MV-4-11 (cell line): ENCODE measurements at regions not wholly inside any gene's neighbourhood (a gene's known extent, or its start where the extent isn't known, plus 50 kb on each side); places are given as distances from the start of the nearest gene placed in this dataset.
A peak's percentile ranks its signal among the peaks of the same experiment; 100 is the strongest.
"Not testable (repeated sequence)": the region's sequence is repeated elsewhere in the genome, so short reads cannot be mapped to it uniquely, and the experiment has no call there.

Experiments used
- DNase-seq: peaks from one replicate; lab custom pipeline; 2025; lab: John Stamatoyannopoulos, UW

DNA sequence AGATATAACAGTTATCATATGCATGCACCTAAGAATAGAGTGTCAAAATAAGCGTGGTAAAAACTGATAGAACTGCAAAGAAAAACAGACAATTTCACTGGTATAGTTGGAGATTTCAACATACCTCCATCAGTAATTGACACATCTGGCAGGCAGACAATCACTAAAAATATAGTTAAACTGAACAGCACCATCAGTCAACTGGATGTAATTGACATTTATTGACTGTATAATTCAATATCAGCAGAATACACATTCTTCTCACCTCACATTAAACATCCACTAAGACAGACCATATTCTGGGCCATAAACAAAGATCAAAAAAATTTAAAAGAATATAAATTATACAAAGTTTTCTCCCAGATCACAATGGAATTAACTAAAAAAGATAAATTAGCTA lies 378.5 kb upstream of the RGPD4 start:
- DNase-seq = no peak

DNA sequence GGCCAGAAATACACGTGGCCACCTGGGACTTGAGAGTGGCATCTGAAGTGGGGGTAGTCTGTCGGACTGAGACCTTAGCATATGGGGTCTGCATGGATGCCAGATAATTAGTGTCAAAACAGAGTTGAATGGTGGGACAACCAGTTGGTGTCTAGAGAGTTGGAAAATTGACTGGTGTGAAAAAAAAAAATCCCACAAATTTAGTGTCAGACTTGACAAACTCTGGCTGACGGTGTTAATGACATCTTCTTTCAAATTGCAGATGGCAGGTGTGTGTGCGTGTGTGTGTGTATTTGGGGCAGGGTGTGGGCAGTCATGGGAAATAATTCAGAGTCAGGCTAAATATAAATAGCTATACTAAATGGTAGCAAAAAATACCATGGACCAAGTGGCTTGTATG lies 365.4 kb upstream of the RGPD4 start:
- no peak for DNase-seq

DNA sequence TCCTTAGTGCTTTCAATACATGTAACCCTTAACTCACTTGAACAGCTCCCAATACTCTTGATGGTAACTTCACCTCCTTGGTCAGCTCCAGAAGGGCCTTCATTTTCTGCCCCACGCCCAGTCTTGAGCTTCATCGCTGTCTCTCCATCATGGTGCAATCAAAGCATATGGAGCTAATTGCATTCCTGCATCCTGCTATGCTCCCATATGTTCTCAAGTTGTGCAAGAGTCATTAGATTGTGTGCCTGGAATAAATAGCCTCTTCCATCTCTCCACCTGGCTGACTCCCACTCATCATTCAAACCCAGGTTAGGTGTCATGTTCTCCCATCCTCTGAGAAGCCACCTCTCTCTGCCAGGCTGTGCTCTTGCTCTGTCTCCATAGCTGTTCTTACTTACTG lies 364.5 kb upstream of the RGPD4 start:
- DNase-seq = no peak

DNA sequence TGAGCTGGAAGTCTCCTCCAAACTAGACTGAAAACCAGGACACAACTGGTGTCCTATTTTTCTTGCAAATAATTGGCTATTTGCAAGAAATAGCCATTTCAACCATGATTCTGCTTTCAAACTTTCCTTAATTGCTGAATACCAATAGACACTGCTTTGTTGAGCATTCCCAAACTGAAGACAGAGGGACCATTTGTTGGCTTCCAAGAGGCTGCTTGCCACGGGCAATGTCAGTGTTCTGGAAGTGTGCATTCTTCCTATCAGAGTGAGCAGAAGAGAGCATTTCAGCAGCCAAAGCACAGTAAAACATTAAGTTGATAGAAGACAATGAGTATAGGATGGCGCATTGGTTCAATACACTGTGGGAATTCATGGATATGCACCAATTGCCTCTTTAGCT lies 360.5 kb upstream of the RGPD4 start:
- DNase-seq = no peak

DNA sequence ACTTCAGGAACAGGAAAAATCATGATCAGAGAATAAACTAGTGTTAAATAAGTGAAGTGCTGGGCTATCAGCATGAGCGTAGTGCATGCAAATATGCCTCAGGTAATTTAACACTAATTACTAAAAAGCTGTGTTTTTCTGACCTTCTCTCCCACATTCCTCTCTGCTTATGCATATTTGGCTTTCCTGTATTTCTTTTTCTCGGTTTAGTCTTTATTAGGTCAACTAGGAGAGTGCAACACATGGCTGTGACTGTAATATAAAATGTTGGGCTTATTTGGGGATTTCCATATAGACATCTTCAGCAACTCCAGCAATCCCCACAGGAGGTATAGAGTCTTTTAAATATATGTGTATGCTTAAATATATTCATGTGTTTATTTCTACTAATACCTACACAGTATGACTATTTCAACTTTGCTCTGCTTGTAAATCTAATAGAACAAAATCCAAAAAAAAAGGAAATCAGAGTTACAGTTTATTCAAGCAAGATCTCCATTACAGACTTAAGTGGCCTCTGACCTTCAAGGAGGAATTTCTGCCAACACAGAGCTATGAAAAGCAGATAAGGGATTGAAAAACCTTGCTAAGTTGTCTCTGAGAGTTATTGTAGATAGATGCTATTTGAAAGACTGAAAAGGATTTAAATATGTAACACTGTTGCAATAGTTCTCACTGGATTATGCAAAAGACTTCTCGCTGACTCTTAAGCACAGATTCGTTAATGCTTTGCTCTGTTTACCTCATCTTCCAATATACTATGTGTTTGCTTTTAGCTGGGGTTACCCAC lies 359.5 kb upstream of the RGPD4 start:
- no peak for DNase-seq

DNA sequence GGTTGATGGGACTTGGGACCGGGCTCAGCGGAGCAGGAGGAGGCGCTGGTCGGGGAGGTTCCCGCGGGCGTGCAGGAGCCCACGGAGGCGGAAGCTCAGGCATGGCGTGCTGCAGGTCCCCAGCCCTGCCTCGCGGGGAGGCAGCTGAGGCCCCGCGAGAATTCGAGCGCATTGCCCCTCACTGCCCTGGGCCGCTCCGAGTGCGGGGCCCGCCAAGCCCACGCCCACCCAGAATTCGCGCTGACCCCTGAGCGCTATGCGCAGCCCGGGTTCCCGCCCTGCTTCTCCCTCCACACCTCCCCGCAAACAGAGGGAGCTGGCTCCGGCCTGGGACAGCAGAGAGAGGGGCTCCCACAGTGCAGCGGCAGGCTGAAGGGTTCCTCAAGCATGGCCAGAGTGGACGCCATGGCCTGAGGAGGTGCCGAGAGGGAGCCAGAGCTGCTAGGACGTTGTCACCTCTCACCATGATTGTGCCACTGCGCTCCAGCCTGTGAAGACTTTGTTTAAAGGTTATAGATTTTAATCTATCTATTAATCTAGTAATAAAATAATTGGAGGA lies 357.2 kb upstream of the RGPD4 start:
- no peak for DNase-seq

DNA sequence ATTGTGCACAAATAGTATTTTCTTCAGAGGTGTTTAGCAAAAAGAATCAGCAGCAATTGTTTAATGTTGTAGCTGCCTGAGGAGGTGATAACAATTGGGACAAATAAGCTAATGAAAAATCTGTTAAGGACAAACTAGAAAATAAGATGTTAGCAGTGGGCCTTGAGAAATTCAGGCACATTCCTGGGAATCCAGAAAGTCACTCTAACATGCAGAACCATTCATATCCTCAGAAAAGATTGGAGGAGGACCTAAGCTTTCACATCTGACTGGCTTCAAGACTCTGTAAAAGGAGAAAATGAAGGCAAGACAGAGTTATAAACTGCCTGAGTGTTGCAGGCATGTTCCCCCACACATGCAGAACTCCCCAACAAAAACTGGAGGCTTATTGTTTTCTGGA lies 353.5 kb upstream of the RGPD4 start:
- no peak for DNase-seq

DNA sequence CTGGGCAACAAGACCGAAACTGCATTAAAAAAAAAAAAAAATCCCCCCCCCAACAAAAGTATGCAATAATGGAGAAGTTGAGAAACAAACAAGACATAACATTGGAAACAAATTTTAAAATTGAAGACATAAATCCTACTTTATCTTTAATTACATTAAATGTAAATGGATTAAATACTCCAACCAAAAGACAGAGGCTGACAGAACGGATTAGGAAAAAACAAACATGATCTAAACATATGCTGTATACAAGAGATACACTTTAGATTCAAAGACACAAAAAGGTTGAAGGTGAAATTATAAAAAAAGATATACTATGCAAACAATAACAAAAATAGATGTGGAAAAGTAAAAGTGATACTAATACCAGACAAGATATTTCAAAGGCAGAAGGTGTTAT lies 350.8 kb upstream of the RGPD4 start:
- no peak for DNase-seq

DNA sequence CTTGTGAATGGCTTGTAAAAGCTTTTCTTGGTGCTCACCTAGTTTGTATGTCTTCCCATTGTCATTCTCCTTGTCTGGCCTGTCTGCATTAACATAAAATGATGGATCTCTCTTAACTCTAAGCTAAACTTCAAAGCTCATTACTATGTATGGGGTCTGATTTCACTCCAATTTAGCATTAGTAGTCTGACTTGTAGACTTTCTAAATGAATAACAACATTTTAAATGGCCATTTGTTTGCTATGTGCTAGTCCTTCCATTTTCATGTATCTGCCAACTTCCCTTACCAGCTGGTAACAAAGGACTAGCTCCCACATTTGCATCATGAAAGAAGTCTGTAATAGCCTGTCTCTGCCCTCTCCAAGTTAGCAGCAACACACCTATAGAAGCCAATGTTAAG lies 324.2 kb upstream of the RGPD4 start:
- no peak for DNase-seq

DNA sequence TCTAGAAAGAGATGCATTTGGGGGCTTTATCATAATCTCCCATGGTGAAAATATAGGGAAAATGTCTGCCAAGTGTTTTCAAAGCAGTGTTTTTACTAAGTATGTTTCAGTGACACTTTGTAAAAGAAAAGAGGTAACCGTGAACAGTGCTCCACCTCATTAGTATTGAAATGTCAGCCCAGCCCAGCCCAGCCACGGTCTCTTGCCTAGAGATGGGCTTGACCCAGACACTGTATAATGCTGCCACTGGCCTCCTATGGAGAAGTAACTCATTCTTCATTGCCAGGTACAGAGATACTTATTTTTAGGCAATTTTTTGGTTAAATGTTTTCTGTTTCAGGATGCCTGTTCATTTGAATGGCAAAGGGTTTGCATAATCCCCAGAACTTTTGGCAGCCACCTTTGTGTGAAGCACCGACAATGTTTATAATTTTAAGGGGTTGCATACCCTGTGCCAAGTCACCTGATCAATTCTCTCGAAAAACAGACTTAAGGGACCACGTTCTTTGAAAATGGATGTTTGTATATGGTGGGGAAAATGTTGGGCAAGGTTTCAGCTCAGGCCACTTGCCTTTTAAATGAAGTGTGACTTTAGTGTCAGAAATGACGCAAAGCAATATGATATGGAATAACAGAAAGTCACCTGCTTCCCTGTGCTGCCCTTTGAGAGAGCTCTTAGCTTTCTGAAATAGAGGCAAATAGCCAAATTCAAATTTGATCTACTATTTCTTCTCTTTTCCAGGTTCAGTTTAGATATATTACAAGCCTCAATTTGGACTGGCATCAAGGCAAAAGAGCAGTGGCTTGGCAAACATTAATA lies 314.5 kb upstream of the RGPD4 start:
- DNase-seq = no peak

DNA sequence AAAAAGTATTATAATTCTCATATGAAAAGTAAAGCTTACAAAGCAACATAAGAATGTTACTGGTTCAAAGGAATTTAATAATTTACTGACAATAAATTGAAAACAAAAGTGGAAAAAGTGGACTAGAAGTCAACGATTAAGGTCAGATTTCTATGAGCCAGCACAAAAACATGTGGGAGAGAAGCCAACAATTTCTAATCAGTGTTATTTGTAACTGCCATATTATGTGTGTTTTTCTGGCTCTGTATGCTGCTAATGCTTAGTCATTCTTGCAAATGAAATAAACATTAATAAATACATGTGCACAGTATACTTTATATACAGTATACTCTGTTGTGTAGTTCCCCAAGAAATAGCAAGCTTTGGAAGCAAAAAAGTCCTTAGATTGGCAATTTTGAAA lies 301.3 kb upstream of the RGPD4 start:
- DNase-seq = no peak

DNA sequence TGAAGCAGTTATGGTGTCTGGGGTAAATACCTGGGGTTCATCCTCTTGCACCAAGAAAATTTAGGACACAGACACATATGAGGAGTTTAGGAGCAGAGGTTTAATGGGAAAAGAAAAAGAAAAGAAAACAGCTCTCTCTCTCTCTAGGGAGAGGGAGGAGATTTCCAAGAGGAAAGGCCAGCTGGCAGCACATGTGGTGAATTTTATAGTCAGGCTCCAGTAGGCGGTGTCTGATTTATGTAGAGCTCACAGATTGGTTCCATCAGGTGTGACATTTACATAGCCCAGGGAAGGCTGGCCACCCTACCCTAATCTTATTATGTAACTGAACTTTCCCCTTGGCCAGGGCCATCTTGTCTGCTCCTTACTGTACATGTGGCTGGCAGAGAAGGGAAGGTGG lies 297.5 kb upstream of the RGPD4 start:
- no peak for DNase-seq

DNA sequence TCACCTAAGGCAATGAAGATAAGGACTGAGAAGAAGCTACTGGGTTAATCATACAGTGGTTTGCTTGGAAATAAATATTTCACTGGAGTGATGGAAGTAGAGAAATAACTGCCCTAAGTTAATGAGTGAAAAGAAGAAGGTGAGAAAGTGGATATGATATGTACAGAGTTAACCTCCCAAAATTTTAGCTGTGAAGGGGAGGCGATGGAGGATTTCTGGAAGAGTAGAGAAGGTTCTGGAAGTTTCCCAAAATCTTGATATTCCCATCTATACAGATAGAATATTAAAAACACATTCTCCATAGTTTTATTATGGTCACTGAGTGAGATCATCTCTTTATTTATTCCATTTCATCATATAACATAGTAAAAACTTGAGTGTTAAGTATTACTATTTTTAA lies 296.6 kb upstream of the RGPD4 start:
- no peak for DNase-seq

DNA sequence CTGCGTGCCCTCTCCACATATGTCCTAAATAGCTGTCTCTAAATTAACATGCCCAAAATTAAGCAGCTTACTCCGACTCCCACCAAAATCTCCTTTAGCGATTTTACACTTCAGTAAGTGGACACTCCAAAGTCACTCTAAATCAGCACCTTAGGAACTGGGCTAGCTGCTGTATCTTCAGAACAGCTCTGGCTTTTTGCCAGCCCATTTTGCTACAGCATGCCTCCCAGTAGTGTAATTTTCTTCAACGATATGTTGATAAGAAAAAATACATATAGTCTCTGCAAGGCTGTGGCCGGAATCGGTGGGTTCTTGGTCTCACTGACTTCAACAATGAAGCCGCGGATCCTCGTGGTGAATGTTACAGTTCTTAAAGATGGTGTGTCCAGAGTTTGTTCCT lies 291.8 kb upstream of the RGPD4 start:
- DNase-seq = no peak

DNA sequence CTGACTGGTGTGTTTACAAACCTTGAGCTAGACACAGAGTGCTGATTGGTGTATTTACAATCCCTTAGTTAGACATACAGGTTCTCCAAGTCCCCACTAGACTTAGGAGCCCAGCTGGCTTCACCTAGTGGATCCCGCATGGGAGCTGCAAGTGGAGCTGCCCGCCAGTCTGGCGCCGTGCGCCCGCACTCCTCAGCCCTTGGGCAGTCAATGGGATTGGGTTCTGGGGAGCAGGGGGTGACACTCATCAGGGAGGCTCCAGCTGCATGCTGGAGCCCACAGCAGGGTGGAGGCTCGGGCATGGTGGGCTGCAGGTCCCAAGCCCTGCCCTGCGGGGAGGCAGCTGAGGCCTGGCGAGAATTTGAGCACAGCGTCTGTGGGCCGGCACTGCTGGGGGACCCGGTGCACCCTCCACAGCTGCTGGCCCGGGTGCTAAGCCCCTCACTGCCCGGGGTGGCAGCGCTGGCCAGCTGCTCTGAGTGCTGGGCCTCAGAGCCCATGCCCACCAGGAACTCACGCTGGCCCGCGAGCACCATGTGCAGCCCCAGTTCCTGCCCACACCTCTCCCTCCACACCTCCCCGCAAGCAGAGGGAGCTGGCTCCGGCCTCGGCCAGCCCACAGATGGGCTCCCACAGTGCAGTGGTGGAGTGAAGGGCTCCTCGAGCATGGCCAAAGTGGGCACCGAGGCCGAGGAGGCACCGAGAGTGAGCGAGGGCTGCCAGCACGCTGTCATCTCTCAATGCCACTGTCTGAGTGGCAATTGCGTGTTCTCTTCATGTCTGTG lies 290.6 kb upstream of the RGPD4 start:
- DNase-seq = not testable (repeated sequence)

DNA sequence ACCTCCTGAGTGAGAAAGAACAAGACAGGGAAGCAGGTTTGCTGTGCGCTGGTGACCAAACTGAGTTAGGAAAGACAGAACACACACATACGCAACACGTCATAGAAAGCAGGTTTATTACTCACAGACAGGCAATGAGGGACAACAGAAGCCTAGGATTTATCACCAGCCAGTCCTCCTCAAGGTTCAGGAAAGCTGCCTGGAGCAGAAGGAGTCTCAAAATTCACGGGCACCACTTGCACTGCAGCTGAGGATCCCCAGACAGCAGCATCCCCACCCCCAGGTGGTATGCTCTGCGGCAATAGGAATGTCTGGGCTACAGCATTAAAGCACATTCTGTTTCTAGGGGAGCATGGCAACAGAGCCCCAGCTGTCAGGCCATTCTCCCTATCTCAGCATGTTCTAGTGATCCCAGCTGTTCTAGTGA lies 284.4 kb upstream of the RGPD4 start:
- no peak for DNase-seq

DNA sequence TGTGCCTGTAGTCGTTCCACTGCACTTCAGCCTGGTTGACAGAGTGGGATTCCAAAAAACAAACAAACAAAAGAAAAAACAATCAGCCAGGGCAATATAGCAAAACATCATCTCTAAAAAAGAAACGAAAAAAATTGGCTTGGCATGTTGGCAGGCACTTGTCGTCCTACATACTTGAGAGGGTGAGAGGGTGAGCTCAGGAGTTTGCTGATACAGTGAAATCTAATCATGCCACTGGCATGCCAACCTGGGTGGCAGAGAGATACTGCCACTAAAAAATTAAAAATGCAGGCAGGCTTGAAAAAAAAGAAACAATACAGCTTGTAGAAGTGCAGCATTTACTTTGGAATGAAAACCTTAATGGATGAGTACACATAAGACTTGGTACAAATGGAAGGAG lies 282.9 kb upstream of the RGPD4 start:
- DNase-seq = no peak

DNA sequence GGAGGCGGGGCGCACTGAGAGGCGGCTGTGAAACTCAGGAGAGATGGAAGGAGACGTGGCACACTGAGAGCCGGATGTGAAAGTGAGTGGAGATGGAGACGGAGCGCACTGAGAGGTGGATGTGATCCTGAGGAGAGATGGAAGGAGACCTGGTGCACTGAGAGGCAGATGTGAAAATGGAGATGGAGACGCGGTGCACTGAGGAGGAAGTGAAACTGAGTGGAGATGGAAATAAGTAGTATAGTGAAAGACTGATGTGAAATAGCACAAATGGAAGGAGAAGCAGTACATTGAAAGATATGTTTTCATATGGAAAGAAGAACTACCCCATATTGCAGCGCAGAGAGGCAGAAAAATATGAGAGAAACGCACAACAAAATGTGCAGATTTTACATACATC lies 281.6 kb upstream of the RGPD4 start:
- DNase-seq = peak; percentile 59

DNA sequence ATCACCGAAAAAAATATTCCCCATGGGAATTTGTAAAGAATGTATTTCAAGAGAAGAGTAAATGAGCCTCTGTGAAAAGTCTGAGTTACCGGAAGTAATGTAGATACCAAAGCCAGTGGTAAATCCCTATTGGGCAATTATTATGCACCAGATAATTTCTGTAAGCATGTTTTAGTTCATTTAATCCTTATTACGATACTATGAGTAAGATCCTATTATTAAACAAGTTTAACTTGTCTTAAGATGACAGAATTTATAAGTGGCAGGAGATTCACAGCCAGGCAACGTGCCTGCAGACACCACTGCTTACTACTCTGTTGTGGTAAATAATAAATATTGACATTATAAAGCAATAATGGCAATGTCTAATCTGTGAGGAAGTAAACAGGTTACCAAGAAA lies 280.8 kb upstream of the RGPD4 start:
- DNase-seq = no peak

DNA sequence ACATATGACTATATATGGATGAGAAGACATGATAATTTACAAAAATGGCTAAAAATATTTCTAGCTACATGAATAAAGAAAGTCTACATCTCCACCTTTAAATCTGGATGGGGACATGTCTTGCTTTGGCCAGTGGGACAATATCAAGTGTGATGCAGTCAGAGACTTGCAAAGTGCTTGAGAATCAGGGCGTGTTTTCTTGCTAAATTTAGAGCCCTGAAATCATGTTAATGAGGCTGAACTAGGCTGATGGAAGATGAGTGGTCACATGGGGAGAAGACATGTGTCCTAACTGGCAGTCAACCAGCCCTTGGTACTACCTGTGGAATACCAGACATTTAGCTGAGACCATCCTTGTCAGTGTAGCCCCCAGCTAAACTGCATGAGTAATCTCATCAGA lies 278.5 kb upstream of the RGPD4 start:
- DNase-seq = no peak

DNA sequence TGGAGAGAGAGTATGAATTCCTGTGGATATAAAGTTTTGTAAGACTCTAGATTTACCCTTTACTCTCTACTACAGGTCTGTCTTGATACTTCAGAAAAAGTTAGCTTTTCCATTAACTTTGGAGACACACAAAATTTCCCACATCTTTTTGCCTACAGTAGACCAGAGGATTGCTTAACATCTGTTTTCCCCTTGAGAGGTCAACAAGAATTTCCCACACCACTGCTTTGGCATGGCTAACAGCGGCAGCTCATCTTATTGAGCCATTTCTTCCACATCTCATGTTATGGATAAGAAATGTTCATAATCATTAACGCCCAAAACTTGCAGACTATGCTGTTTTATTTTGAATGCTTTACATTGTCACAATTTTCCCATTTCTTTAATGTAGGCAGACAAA lies 273.6 kb upstream of the RGPD4 start:
- no peak for DNase-seq

DNA sequence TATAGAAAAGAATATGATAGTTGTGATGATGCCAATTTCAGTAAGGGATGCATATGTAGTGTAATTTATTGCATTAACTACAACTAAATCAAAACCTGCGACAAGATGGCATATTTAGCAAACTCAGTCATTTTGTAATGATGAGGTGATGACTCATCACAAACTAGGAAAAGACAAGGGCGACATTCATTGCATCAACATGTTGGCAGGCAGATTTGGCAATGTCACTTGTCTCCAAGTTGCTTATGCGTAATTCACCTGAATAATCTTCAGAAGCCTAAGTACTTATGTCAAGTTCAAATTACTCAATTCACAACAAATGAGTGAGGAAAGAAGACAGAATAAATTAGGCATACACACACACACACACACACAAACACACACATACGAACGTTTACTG lies 273.2 kb upstream of the RGPD4 start:
- DNase-seq = peak; percentile 3
